H1 (cell line): ENCODE measurements at regions not wholly inside any gene's neighbourhood (a gene's known extent, or its start where the extent isn't known, plus 50 kb on each side); places are given as distances from the start of the nearest gene placed in this dataset.

Source experiments
- EGR1 ChIP-seq: IDR thresholded peaks from 2 replicates; pipeline ENCODE4 v1.6.1; 2011; ENCODE audit warnings: low read depth, low read length, borderline replicate concordance
- HDAC2 ChIP-seq, 2 experiments: fragments of 300-600 bp in 1 of 2; sonication (generic) in 1 of 2; IDR thresholded peaks; 2 replicates each; pipeline ENCODE4 v1.6.1; 2011 to 2012; ENCODE audit warnings: low read depth in 2 of 2, low read length in 2 of 2, mild to moderate bottlenecking in 2 of 2, moderate library complexity in 2 of 2, borderline replicate concordance in 1 of 2, inconsistent platforms in 1 of 2
- RBBP5 ChIP-seq: IDR thresholded peaks from 2 replicates; pipeline ENCODE4 v1.7.1; 2012; ENCODE audit warnings: low read depth, mild to moderate bottlenecking, inconsistent platforms, low read length, moderate library complexity, borderline replicate concordance
- RXRA ChIP-seq: IDR thresholded peaks from 2 replicates; pipeline ENCODE4 v1.6.1; 2011; ENCODE audit warnings: low read depth, mild to moderate bottlenecking, low read length, moderate library complexity; ENCODE audit not compliant: insufficient read depth
- TF ChIP-seq, protein P1 (sequence below): IDR thresholded peaks from 2 replicates; pipeline ENCODE4 v1.6.1; 2012; ENCODE audit warnings: inconsistent platforms

DNA sequence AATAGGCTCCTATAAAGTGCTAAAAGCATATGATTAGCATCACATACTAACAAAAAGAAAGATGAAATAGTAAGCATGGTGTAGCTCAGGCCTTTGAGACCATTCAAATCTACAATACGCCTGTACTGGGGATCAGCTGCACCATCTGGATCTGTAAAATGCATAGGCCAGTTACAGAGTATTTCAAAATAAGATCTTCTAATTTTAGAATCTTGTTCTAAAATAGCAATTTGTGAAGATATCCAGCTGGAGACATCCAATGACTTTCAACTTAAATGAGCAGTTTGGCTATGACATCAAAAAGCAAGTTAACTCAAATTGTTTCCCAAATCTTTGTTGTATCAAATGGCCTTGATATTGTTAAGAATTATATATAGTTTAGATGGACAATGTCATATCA, 386.3 kb downstream of the MRPS30 start (continued):
- TF ChIP-seq HDAC2 (IDR thresholded peaks at IDR 0.05; ENCODE audit: borderline replicate concordance in 1 of 2, low read depth in 2 of 2, low read length in 2 of 2) (no peak), RXRA (no peak), EGR1 (no peak), RBBP5 (no peak)
- TF ChIP-seq, protein P1, sequence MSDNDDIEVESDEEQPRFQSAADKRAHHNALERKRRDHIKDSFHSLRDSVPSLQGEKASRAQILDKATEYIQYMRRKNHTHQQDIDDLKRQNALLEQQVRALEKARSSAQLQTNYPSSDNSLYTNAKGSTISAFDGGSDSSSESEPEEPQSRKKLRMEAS: no peak
